ENCODE measurements at regions not wholly inside any gene's neighbourhood (a gene's known extent, or its start where the extent isn't known, plus 50 kb on each side); places are given as distances from the start of the nearest gene placed in this dataset.
"Not testable (repeated sequence)": the region's sequence is repeated elsewhere in the genome, so short reads cannot be mapped to it uniquely, and the experiment has no call there.

- Mint-ChIP-seq H3K4me3 (no peak overlapping the region), H3K27me3 (peaks cover 14% of the 10 kb centered on the region), H3K9me3 (no peaks in the 10 kb centered on the region)
Measured at GRCh38 chr2:222760301-222760897, 88.9 kb downstream of the MOGAT1 start.

GRCh38 chr2:222761888-222762287 is 90.4 kb downstream of the MOGAT1 start:
- Mint-ChIP-seq H3K27ac (no peak overlapping the region), H3K27me3 (peaks cover 15% of the 10 kb centered on the region), H3K4me1 (no peaks in the 10 kb centered on the region), H3K36me3 (no peaks in the 10 kb centered on the region), H3K4me3 (no peak overlapping the region), H3K9me3 (no peaks in the 10 kb centered on the region)
- DNase-seq: no peak
- CTCF ChIA-PET: no interaction called here

More at GRCh38 chr2:222760301-222760897, 88.9 kb downstream of the MOGAT1 start:
- H3K36me3 Mint-ChIP-seq: no peaks in the 10 kb centered on the region
- CTCF ChIA-PET: no interaction called here
- H3K4me1 Mint-ChIP-seq: no peaks in the 10 kb centered on the region
- DNase-seq: no peak
- no peak overlapping the region for H3K27ac Mint-ChIP-seq

- no peak overlapping the region for H3K4me3 Mint-ChIP-seq
- no peaks in the 10 kb centered on the region for H3K36me3 Mint-ChIP-seq
- no peaks in the 10 kb centered on the region for H3K4me1 Mint-ChIP-seq
- H3K9me3 Mint-ChIP-seq: no peaks in the 10 kb centered on the region
- no peak overlapping the region for H3K27ac Mint-ChIP-seq
- DNase-seq: no peak
- H3K27me3 Mint-ChIP-seq: peaks cover 15% of the 10 kb centered on the region
- CTCF ChIA-PET: no interaction called here
Measured at GRCh38 chr2:222762342-222762741, 90.9 kb downstream of the MOGAT1 start.

DNA sequence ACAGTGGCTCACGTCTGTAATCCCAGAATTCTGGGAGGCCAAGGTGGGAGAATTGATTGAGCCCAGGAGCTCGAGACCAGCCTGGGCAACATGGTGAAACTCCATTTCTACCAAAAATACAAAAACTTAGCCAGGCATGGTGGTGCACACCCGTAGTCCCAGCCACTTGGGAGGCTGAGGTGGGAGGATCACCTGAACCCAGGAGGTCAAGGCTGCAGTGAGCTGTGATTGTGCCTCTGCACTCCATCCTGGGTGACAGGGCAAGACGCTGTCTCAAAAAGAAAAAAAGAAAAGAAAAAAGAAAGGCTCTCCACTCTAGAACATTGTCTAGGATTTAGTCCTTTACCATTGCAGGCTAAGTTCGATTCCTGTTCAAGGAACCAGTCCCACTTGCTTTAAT is 94.4 kb downstream of the MOGAT1 start:
- H3K27me3 Mint-ChIP-seq: peaks cover 27% of the 10 kb centered on the region
- H3K4me1 Mint-ChIP-seq, CTCF ChIA-PET, H3K9me3 Mint-ChIP-seq, DNase-seq, H3K27ac Mint-ChIP-seq, H3K4me3 Mint-ChIP-seq, H3K36me3 Mint-ChIP-seq: not testable (repeated sequence)

- not testable (repeated sequence) for H3K9me3 Mint-ChIP-seq, H3K4me3 Mint-ChIP-seq, H3K36me3 Mint-ChIP-seq, DNase-seq, H3K27ac Mint-ChIP-seq, H3K4me1 Mint-ChIP-seq
- H3K27me3 Mint-ChIP-seq: peaks cover 27% of the 10 kb centered on the region
- CTCF ChIA-PET: interaction anchor here (1.1 kb wide), 1 partner anchor 60 kb away, joined by 4 read pairs; no protein-coding TSS in a partner anchor
Measured at GRCh38 chr2:222768019-222768418, 92.8 kb upstream of the ACSL3 start.

DNA sequence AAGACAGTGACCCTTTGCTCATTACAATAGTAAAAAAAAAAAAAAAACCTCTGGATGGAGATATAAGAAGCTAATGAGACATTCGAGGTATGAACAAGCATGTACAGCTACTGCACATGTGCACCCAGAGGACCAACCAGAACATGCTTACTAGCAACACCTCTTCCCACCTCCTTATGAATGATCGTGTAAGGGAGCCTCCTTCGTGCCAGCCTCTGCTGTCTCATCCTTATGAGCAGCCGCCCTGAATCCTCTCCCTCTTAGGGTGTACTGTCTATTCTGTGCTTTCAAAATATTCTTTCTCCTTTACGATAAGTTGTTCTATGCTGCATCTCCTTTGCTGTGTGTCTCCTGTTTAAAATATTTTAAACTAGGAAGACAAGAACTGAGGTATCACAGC is 91.4 kb upstream of the ACSL3 start:
- CTCF ChIA-PET: no interaction called here
- Mint-ChIP-seq H3K9me3 (no peaks in the 10 kb centered on the region), H3K4me1 (no peaks in the 10 kb centered on the region), H3K36me3 (no peaks in the 10 kb centered on the region), H3K4me3 (no peak overlapping the region), H3K27ac (no peak overlapping the region), H3K27me3 (peaks cover 30% of the 10 kb centered on the region)
- DNase-seq: no peak

GRCh38 chr2:222769941-222770340 is 90.9 kb upstream of the ACSL3 start:
- Mint-ChIP-seq H3K9me3 (no peaks in the 10 kb centered on the region), H3K4me1 (no peaks in the 10 kb centered on the region), H3K27me3 (peaks cover 30% of the 10 kb centered on the region), H3K27ac (no peak overlapping the region), H3K4me3 (no peak overlapping the region), H3K36me3 (no peaks in the 10 kb centered on the region)
- DNase-seq: no peak
- CTCF ChIA-PET: no interaction called here

GRCh38 chr2:222771832-222772231 is 89.0 kb upstream of the ACSL3 start:
- Mint-ChIP-seq H3K27me3 (peaks cover 30% of the 10 kb centered on the region), H3K4me1 (no peaks in the 10 kb centered on the region), H3K27ac (no peak overlapping the region), H3K9me3 (no peaks in the 10 kb centered on the region), H3K4me3 (no peak overlapping the region), H3K36me3 (no peaks in the 10 kb centered on the region)
- no peak for DNase-seq
- CTCF ChIA-PET: no interaction called here

GRCh38 chr2:222774941-222775340 is 85.9 kb upstream of the ACSL3 start:
- no peak overlapping the region for H3K27ac Mint-ChIP-seq
- CTCF ChIA-PET: no interaction called here
- H3K36me3 Mint-ChIP-seq: no peaks in the 10 kb centered on the region
- no peak for DNase-seq
- no peaks in the 10 kb centered on the region for H3K4me1 Mint-ChIP-seq
- H3K27me3 Mint-ChIP-seq: peaks cover 18% of the 10 kb centered on the region
- H3K4me3 Mint-ChIP-seq: no peak overlapping the region
- H3K9me3 Mint-ChIP-seq: no peaks in the 10 kb centered on the region

DNA sequence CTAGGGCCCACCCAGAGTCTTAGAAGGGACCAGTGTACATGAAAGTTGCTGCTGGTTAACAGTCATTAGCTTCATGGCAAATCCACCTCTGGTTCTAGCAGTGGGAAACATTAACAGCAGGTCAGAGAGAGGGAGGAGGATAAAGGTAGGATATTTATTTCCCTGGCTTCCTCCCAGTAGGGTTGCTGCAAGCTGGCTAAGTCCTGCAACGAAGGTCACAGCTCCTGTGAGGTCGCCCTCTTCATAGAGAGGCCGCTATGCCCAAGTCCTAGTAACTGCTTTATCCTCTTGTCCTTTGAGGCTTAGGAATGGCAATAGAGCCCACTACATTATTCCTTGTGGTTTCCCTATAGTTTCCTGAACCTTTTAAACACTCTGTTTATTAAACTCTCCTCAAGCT is 84.0 kb upstream of the ACSL3 start:
- DNase-seq: no peak
- H3K27me3 Mint-ChIP-seq: peaks cover 18% of the 10 kb centered on the region

GRCh38 chr2:222778400-222778799 is 82.4 kb upstream of the ACSL3 start:
- Mint-ChIP-seq H3K36me3 (no peaks in the 10 kb centered on the region), H3K27me3 (peaks cover 7% of the 10 kb centered on the region), H3K9me3 (no peaks in the 10 kb centered on the region), H3K27ac (no peak overlapping the region), H3K4me1 (no peaks in the 10 kb centered on the region), H3K4me3 (no peak overlapping the region)
- no peak for DNase-seq
- CTCF ChIA-PET: interaction anchor here (0.6 kb wide), 1 partner anchor 19 kb away, joined by 3 read pairs; no protein-coding TSS in a partner anchor

More for the DNA sequence above, 84.0 kb upstream of the ACSL3 start:
- no peak overlapping the region for H3K27ac Mint-ChIP-seq
- CTCF ChIA-PET: no interaction called here
- no peaks in the 10 kb centered on the region for H3K36me3 Mint-ChIP-seq
- H3K9me3 Mint-ChIP-seq: no peaks in the 10 kb centered on the region
- no peak overlapping the region for H3K4me3 Mint-ChIP-seq
- no peaks in the 10 kb centered on the region for H3K4me1 Mint-ChIP-seq

GRCh38 chr2:222779145-222779832 is 81.5 kb upstream of the ACSL3 start:
- Mint-ChIP-seq H3K27ac (no peak overlapping the region), H3K9me3 (no peaks in the 10 kb centered on the region), H3K4me3 (no peak overlapping the region), H3K36me3 (no peaks in the 10 kb centered on the region), H3K27me3 (peaks cover 4% of the 10 kb centered on the region), H3K4me1 (no peaks in the 10 kb centered on the region)
- CTCF ChIA-PET: interaction anchor here (0.6 kb wide), 1 partner anchor 18 kb away, joined by 3 read pairs; no protein-coding TSS in a partner anchor
- no peak for DNase-seq

GRCh38 chr2:222780051-222780450 is 80.8 kb upstream of the ACSL3 start:
- Mint-ChIP-seq H3K9me3 (no peaks in the 10 kb centered on the region), H3K36me3 (no peaks in the 10 kb centered on the region), H3K4me3 (no peak overlapping the region), H3K4me1 (no peaks in the 10 kb centered on the region), H3K27ac (no peak overlapping the region), H3K27me3 (peaks cover 8% of the 10 kb centered on the region)
- DNase-seq: no peak
- CTCF ChIA-PET: interaction anchor here (0.6 kb wide), 1 partner anchor 135 kb away, joined by 3 read pairs; no protein-coding TSS in a partner anchor

GRCh38 chr2:222782201-222782730 is 78.6 kb upstream of the ACSL3 start:
- no peak for DNase-seq
- Mint-ChIP-seq H3K4me1 (no peaks in the 10 kb centered on the region), H3K27me3 (peaks cover 3% of the 10 kb centered on the region), H3K27ac (no peak overlapping the region), H3K4me3 (no peak overlapping the region), H3K36me3 (no peaks in the 10 kb centered on the region), H3K9me3 (no peaks in the 10 kb centered on the region)
- CTCF ChIA-PET: no interaction called here

DNA sequence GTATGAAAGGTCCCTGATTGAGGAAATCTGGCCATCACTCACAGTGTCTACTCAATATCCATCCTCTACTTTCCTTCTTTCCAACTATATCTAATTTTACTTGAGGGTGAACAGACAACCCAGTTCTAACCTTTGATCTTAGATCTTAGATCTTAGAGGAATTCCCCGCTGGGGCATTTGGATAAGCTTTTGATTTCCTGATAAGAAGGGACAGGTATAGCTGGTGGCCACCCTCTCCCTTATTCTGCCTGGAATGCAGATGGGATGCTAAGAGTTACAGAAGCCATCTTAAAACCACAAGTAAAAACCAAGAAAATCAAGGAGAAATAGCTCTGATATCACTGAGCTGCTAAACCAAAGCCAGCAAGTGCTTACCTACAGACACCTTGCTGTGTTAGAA is 77.2 kb upstream of the ACSL3 start:
- H3K27me3 Mint-ChIP-seq: peaks cover 3% of the 10 kb centered on the region

More for the DNA sequence above, 77.2 kb upstream of the ACSL3 start:
- no peaks in the 10 kb centered on the region for H3K36me3 Mint-ChIP-seq
- CTCF ChIA-PET: interaction anchor here (1.5 kb wide), 1 partner anchor 13 kb away, joined by 3 read pairs; no protein-coding TSS in a partner anchor
- H3K9me3 Mint-ChIP-seq: no peaks in the 10 kb centered on the region
- DNase-seq: no peak
- no peak overlapping the region for H3K4me3 Mint-ChIP-seq
- H3K27ac Mint-ChIP-seq: no peak overlapping the region
- no peaks in the 10 kb centered on the region for H3K4me1 Mint-ChIP-seq

Measured in activated naive CD4-positive, alpha-beta T cell treated with anti-CD3 and anti-CD28 coated beads, Interleukin-2, amount 10 ng/mL, durations not matched to agents 7 days and 5 days (primary cell).